ENCODE measurements at regions not wholly inside any gene's neighbourhood (a gene's known extent, or its start where the extent isn't known, plus 50 kb on each side); places are given as distances from the start of the nearest gene placed in this dataset.

- TF ChIP-seq TAF1 (IDR thresholded peaks at IDR 0.05; ENCODE audit: low read depth), result no peak
- no peak for TF ChIP-seq YY1 (IDR thresholded peaks at IDR 0.05; ENCODE audit: low read depth)
- no peak for TF ChIP-seq CREB1 (IDR thresholded peaks at IDR 0.05; ENCODE audit: low read depth)
- no peak for TF ChIP-seq EGR1 (IDR thresholded peaks at IDR 0.05)
- no peak for TF ChIP-seq MAX (IDR thresholded peaks at IDR 0.05)
- no peak for TF ChIP-seq TCF12 (IDR thresholded peaks at IDR 0.05; ENCODE audit: low read depth)
- TF ChIP-seq FOXM1 (IDR thresholded peaks at IDR 0.05; ENCODE audit: borderline replicate concordance, low read depth), result no peak
- TF ChIP-seq USF1 (IDR thresholded peaks at IDR 0.05), result no peak
- no peak for TF ChIP-seq NFIC (IDR thresholded peaks at IDR 0.05)
- TF ChIP-seq RAD21 (IDR thresholded peaks at IDR 0.05; ENCODE audit: low read depth), result no peak
- TF ChIP-seq REST (IDR thresholded peaks at IDR 0.05; ENCODE audit: low read depth), result no peak
- no peak for TF ChIP-seq CEBPB (IDR thresholded peaks at IDR 0.05)
- TF ChIP-seq EP300 (IDR thresholded peaks at IDR 0.05; ENCODE audit: borderline replicate concordance), result no peak
Measured at GRCh38 chr3:39750712-39751111, 58.7 kb upstream of the MYRIP start.

- TF ChIP-seq USF1 (IDR thresholded peaks at IDR 0.05), result no peak
- TF ChIP-seq YY1 (IDR thresholded peaks at IDR 0.05; ENCODE audit: low read depth), result no peak
- TF ChIP-seq FOXM1 (IDR thresholded peaks at IDR 0.05; ENCODE audit: borderline replicate concordance, low read depth), result no peak
- no peak for TF ChIP-seq TAF1 (IDR thresholded peaks at IDR 0.05; ENCODE audit: low read depth)
- TF ChIP-seq EP300 (IDR thresholded peaks at IDR 0.05; ENCODE audit: borderline replicate concordance), result no peak
- TF ChIP-seq NFIC (IDR thresholded peaks at IDR 0.05), result no peak
- TF ChIP-seq CREB1 (IDR thresholded peaks at IDR 0.05; ENCODE audit: low read depth), result no peak
- TF ChIP-seq CEBPB (IDR thresholded peaks at IDR 0.05), result no peak
- TF ChIP-seq ZBTB7A (IDR thresholded peaks at IDR 0.05; ENCODE audit: low read depth), result no peak
- TF ChIP-seq EGR1 (IDR thresholded peaks at IDR 0.05), result no peak
- TF ChIP-seq TEAD4 (IDR thresholded peaks at IDR 0.05), result no peak
- no peak for TF ChIP-seq MAX (IDR thresholded peaks at IDR 0.05)
- TF ChIP-seq REST (IDR thresholded peaks at IDR 0.05; ENCODE audit: low read depth), result no peak
- TF ChIP-seq TCF12 (IDR thresholded peaks at IDR 0.05; ENCODE audit: low read depth), result no peak
- TF ChIP-seq RAD21 (IDR thresholded peaks at IDR 0.05; ENCODE audit: low read depth), result no peak
Measured at GRCh38 chr3:39751286-39751685, 58.1 kb upstream of the MYRIP start.

GRCh38 chr3:39752019-39752637, 57.3 kb upstream of the MYRIP start:
- TF ChIP-seq CEBPB (IDR thresholded peaks at IDR 0.05), result no peak
- no peak for TF ChIP-seq NFIC (IDR thresholded peaks at IDR 0.05)
- TF ChIP-seq YY1 (IDR thresholded peaks at IDR 0.05; ENCODE audit: low read depth), result no peak
- no peak for TF ChIP-seq CREB1 (IDR thresholded peaks at IDR 0.05; ENCODE audit: low read depth)
- TF ChIP-seq RAD21 (IDR thresholded peaks at IDR 0.05; ENCODE audit: low read depth), result no peak
- no peak for TF ChIP-seq USF1 (IDR thresholded peaks at IDR 0.05)
- TF ChIP-seq REST (IDR thresholded peaks at IDR 0.05; ENCODE audit: low read depth), result no peak
- TF ChIP-seq TAF1 (IDR thresholded peaks at IDR 0.05; ENCODE audit: low read depth), result no peak
- no peak for TF ChIP-seq ZBTB7A (IDR thresholded peaks at IDR 0.05; ENCODE audit: low read depth)
- no peak for TF ChIP-seq TCF12 (IDR thresholded peaks at IDR 0.05; ENCODE audit: low read depth)
- no peak for TF ChIP-seq TEAD4 (IDR thresholded peaks at IDR 0.05)
- no peak for TF ChIP-seq MAX (IDR thresholded peaks at IDR 0.05)
- no peak for TF ChIP-seq EP300 (IDR thresholded peaks at IDR 0.05; ENCODE audit: borderline replicate concordance)
- TF ChIP-seq EGR1 (IDR thresholded peaks at IDR 0.05), result no peak
- TF ChIP-seq FOXM1 (IDR thresholded peaks at IDR 0.05; ENCODE audit: borderline replicate concordance, low read depth), result no peak
